Glomerular endothelial cell (primary cell): ENCODE measurements at regions not wholly inside any gene's neighbourhood (a gene's known extent, or its start where the extent isn't known, plus 50 kb on each side); places are given as distances from the start of the nearest gene placed in this dataset.

Experiments used
- DNase-seq: peaks from one replicate; pipeline ENCODE4 v3.0.0-alpha.2; 2011; ENCODE audit warnings: low read depth, low spot score; ENCODE audit errors: extremely low read depth

- DNase-seq, result no peak
Observed at GRCh38 chr16:85989863-85990643, 91.1 kb downstream of the IRF8 start.

- DNase-seq, result no peak
Observed at GRCh38 chr16:85990861-85991301, 91.9 kb downstream of the IRF8 start.

- DNase-seq, result no peak
Observed at GRCh38 chr16:85991425-85991824, 92.5 kb downstream of the IRF8 start.

GRCh38 chr16:85991856-85992255, 92.9 kb downstream of the IRF8 start:
- DNase-seq, result no peak

- no peak for DNase-seq
Observed at GRCh38 chr16:85992359-85992758, 93.4 kb downstream of the IRF8 start.

- no peak for DNase-seq
Observed at GRCh38 chr16:85992779-85993178, 93.8 kb downstream of the IRF8 start.

GRCh38 chr16:85994492-85995490, 95.8 kb downstream of the IRF8 start:
- DNase-seq, result no peak

- no peak for DNase-seq
Observed at GRCh38 chr16:85995541-85996423, 96.8 kb downstream of the IRF8 start.

GRCh38 chr16:85996843-85997242, 97.9 kb downstream of the IRF8 start:
- no peak for DNase-seq

- no peak for DNase-seq
Observed at GRCh38 chr16:85998171-85998867, 99.4 kb downstream of the IRF8 start.

GRCh38 chr16:85998868-85999729, 100.1 kb downstream of the IRF8 start:
- no peak for DNase-seq

GRCh38 chr16:85999778-86000177, 100.8 kb downstream of the IRF8 start:
- DNase-seq, result no peak

GRCh38 chr16:86002178-86002900, 103.4 kb downstream of the IRF8 start:
- no peak for DNase-seq

GRCh38 chr16:86007524-86007923, 108.6 kb downstream of the IRF8 start:
- DNase-seq, result no peak

GRCh38 chr16:86010680-86011141, 111.7 kb downstream of the IRF8 start:
- DNase-seq, result no peak

- no peak for DNase-seq
Observed at GRCh38 chr16:86011532-86011931, 112.6 kb downstream of the IRF8 start.

GRCh38 chr16:86012221-86012620, 113.3 kb downstream of the IRF8 start:
- no peak for DNase-seq

GRCh38 chr16:86013867-86014266, 114.9 kb downstream of the IRF8 start:
- no peak for DNase-seq
